ENCODE measurements at regions not wholly inside any gene's neighbourhood (a gene's known extent, or its start where the extent isn't known, plus 50 kb on each side); places are given as distances from the start of the nearest gene placed in this dataset.
"Not testable (repeated sequence)": the region's sequence is repeated elsewhere in the genome, so short reads cannot be mapped to it uniquely, and the experiment has no call there.

DNA sequence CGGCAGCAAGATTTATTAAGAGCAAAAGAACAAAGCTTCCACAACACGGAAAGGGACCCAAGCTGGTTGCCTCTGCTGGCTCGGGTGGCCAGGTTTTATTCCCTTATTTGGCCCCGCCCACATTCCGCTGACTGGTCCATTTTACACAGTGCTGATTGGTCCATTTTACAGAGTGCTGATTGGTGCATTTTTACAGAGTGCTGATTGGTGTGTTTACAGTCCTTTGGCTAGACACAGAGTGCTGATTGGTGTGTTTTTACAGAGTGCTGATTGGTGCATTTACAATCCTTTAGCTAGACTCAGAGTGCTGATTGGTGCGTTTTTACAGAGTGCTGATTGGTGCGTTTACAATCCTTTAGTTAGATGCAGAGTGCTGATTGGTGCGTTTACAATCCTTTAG, 358.4 kb upstream of the PDE3A start:
- intact Hi-C loops (cut with micrococcal nuclease), result not testable (repeated sequence)

DNA sequence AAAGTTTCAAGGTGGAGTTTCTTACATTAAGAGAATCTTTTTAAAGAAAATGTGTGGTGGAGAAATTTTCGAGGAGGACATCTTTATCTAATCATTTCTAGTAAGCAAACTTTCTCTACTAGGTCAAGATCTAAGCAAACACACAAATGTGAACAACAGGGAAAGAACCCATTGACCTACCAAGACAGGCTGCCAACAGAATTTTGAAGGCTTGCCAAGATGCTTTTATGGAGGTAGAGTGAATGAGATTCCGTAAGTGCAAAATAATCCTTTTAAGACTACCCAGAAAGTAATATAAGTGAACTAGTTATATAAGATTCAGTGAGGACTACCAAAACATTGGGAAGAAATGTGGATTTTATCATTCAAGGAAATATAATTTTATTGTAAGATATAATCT, 357.1 kb upstream of the PDE3A start:
- intact Hi-C loops (cut with micrococcal nuclease), result no loop called here

DNA sequence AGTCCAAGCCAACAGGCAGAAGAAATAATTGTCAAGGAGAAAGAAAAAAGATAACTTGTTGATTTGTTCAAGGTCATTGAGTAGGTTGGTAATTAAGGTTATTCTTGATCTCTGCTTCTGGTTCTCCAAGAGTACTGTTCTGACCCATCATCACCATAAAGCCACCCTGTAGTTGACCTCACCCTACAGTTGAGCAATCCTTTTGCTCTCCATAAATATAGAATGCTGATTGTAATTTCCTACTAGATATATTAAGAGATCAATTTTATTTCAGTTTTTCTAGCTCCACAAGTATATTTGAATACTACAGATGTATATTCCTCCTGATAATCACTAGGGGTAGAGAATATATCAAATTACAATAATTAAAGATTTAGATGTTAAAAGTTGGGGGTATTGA, 350.5 kb upstream of the PDE3A start:
- intact Hi-C loops (cut with micrococcal nuclease), result no loop called here

DNA sequence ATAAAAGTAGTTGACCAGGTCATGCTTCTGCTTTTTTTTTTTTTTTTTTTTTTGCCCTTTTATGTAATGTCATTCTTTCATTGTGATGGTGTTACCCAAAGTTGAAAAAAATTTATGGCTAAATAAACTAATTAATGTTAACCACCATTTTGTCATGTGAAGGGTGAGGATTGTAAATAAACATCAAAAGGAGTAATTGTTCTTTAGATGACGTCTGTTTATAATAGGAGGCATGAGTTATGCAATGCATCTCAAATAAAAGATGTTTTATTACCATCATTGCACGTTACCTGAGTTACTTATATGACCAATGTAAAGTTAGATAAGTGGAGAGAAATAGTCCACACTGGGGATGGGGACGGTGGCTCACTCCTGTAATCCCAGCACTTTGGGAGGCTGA, 349.9 kb upstream of the PDE3A start:
- intact Hi-C loops (cut with micrococcal nuclease), result no loop called here

DNA sequence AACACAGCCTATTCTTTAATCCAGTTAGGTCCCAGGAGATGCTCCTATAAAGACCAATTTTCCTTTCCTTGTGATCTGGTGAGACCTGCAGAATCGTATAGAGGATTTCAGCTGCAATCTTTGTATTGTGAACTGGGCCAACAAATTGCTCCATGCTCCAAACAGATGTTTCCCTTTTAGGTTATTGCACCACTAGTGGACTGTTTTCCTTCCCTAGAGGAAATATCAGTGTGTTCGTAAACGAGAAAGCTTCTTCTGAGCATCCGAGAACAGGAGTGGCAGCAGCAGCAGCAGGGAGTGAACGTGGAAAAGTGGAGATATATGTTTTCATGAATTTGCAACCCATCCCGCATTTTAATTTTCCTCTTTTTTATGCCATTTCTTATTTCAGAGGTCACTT, 344.1 kb upstream of the PDE3A start:
- intact Hi-C loops (cut with micrococcal nuclease), result no loop called here

DNA sequence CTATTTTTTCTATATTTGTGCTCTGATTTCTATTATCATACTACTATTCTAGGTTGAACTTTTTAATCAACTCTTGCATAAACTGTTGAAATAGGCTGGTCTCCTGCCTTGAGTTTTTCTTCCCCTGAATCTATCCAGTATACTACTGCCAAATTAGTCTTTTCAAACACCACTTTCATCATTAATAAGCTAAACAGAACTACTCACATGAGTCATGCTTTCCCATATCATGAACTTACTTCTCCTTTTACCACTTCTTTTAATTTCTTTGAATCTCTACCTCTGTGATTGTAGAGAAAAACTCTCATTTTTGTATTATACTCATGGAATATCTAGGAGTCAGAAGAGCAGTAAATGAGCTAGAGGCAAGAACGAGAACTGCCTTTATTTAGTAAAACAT, 340.3 kb upstream of the PDE3A start:
- intact Hi-C loops (cut with micrococcal nuclease), result no loop called here

DNA sequence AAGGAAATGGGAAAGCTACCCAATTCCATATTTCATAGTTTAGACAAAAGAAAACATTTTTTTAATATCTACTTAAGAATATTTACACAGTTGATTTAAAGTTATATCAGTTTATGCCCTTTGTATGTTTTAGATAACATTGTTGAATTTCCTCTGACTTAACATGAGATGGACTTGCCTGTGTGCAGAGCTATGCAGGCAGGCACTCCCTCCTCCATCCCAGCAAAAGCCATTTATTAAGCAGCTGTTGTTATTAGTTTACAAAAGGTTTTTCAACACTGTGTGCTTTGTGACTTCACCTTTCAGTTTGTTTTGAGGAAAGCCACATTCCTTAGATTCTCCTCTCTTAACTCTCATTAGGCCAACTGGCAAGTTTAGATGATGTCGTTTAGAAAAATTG, 337.5 kb upstream of the PDE3A start:
- intact Hi-C loops (cut with micrococcal nuclease), result no loop called here

DNA sequence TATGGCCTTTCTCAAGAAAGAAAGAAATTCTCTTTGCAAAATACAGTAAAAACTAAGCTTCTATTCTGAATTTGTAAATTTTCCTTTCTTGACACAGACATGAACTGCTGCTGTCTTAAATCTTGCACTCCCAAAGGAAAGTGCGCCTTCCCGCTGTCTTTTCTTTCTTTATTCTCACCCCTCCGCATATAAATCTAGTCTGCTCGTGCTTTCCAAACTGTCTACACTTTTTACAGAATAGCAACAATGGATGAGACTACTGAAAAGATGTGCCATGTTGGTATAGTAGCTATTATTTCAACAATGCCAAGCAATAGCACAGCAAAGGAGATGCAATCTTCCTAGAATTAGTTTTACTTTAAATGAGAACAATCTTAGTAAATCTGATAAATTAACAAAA, 328.8 kb upstream of the PDE3A start:
- intact Hi-C loops (cut with micrococcal nuclease), result no loop called here

DNA sequence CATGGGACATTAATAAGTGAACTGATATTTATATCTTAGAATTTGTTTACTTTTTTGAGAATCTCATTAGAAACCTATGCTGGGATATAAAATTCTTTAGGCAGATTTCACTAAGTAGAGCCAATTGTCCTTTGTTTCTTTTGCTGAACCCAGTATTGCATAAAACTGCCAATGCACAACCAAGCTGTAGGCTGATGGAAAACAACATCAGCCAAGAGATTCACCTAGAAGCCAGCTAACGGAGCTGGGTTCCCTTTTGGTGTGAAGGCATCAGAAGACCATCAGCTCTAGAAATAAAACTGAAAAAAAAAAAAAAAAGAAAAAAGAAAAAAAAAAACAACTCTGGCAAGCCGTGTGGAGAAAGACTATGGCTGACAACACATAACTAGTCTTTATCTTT, 328.2 kb upstream of the PDE3A start:
- intact Hi-C loops (cut with micrococcal nuclease), result no loop called here

DNA sequence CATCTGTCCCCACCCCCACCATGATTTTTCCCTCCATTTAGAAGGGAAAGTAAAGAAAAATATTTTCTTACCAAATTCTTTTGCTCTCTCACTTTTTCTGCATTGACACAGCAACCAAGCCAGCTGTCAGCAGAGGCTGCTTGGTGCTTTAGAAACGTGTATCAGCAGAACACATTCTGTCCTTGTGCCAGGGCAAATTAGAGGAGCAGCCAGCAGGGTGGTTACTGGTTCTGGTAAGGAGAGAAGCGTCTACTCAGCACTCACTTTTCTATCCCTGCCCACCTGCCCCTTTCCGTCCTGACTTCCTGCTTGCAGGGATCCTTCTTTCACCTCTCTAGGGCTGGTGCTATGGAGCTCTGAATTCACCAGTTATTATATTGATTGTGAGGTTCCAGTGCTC, 327.5 kb upstream of the PDE3A start:
- intact Hi-C loops (cut with micrococcal nuclease), result no loop called here

DNA sequence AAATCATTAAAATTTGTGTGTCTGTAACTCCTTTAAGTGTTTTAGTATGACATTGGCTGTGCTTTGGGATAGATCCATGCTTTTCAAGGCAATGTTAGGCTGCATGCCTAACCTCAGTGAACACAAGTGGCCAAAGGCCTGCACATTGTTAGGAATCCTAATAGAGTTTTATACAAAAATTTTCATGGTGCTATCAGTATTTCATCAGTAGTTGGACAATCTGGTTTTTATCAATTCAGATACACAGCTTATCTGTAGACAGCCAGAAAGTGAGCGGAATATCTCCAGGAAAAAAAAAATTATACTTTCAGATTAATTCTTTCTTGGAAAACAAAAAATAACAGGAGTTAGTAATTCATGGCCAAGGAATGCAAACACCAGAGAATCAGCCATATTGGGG, 324.0 kb upstream of the PDE3A start:
- intact Hi-C loops (cut with micrococcal nuclease), result no loop called here

DNA sequence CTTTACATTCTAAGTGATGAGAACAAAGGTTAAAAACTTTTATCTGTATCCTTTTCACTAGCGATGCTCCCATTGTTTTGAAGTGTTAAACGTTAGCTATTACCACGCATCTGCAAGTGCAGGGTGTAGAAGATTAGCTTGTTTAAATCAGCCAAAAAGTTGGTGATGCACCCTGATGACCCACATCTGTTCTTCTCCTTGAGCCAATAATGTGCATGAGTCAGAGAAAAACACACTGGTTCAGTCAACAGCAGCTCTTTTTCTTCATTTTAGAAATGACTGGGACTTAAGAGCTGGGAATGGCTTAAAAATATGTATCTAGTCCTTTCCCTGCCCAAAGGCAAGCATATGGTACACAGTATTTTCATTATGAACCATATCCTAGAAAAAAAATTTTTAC, 323.5 kb upstream of the PDE3A start:
- intact Hi-C loops (cut with micrococcal nuclease), result no loop called here

DNA sequence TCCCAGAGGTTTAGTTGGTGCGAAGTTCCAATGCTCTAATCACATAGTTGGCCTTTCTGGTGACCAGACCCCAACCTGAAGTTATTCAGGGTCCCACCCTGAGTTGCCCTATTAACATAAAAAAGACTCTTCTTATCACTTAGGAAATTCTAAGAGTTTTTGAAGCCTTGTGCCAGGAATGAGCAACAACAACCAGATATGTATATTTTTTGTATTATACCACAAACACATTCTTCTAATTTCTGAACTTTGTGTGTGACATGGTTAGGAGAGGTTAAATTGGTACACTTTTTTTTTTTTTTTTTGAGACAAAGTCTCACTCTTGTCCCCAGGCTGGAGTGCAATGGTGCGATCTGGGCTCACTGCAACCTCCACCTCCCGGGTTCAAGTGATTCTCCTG, 320.4 kb upstream of the PDE3A start:
- intact Hi-C loops (cut with micrococcal nuclease), result no loop called here

DNA sequence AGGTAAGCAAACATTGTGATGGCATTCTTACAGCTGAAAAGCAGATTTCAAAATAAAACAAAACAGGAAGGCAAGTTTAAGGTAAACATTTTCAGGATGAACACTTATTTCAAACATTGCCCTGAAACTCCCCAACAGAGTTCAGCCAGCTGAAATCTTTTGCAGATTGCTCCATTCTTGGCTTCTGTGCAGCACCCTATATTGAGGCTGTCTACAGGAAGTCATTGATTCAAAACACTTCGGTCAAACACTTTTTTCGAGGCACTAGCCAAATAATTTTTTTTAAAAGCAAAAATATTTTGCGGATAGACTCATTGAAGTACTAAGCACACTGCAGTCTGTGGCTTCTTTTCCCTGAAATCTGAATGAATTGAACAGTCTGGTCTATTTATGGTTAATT, 318.1 kb upstream of the PDE3A start:
- intact Hi-C loops (cut with micrococcal nuclease), result no loop called here

DNA sequence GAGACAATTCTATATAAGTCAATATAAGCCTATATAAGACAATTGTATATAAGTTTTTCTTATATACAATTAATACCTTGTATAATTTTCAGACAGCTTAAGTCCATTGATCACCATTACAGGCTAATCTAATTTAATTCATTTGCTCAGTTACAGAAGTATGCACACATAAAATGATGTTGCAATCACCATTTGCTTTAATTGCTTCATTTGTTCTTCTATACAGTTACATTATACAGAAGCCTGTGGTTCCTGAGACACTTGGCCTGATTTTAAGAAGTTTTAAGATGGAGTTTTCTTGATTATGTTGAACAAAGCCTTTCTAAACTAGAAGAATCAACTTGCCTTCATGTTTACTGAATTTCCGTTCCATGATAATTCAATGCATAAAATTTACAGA, 314.6 kb upstream of the PDE3A start:
- intact Hi-C loops (cut with micrococcal nuclease), result no loop called here

DNA sequence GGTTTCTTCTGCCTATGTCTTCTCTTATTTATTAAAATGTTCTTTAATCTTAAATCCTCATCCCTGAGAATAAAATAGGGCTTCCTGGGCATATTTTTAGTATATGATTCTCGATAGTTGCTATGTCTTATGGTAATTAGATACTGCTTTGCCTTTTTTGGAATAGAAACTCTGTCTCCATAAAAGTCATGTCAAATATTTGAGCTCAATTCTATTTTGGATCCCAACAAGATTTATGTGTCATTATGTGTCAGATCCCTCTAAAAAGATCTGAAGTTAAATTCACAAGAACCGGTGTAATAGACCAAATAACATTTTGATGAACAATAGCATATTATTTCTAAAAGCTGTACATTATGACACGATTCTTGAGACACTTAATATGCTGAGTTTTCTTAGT, 312.5 kb upstream of the PDE3A start:
- intact Hi-C loops (cut with micrococcal nuclease), result no loop called here

DNA sequence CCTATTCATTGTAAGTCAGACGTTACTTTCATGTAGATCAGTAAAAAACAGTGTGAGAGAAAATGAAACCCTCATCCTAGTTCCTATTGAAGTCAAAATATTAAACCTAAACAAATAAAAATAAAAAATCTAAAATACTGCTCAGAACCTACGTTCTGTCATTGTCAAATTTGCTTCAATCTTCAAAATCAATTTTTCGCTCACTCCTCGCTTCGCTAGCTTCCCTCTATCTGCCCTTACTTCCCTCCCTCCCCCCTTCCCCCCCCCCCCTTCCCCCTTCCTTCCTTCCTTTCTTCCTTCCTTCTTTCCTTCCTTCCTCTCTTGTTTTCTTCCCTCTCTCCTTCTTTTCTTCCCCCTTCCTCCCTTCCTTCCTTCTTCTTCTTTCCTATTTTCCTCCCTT, 310.9 kb upstream of the PDE3A start:
- intact Hi-C loops (cut with micrococcal nuclease), result no loop called here

DNA sequence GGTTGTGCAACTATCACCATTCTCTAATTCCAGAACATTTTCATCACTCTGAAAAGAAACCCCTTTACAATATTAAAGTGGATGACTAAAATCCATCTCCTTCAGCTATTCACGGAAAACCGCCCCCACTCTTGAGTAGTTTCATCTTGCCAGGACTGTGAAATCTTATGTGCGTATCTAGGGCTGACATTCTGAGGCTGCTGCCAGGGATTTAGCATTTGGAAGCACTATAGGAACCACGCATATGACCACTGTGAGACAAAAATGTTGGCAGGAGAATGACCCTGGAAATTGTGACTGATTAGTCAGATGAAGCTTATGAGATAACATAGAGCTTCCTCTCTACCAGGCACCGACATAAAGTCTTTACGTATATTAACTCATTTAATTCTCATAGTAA, 305.2 kb upstream of the PDE3A start:
- intact Hi-C loops (cut with micrococcal nuclease), result no loop called here

DNA sequence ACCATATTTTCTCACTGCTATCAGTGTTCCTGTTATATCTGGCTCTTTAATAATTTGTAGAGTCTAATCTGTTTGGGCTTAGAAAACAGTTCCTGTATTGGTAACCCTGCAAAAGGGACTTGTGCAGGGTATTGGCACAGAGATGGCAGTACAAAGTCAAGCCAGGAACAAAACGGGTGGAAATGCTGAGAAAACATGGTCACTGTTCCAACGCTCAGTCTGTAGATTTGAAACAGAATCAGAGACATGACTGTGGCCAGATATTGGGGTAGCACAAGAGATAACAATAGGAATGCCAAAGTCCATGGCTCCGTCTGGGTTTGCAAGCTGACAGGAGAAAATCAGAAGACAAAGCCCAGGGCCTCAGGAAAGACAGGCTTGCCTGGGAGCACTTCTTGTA, 290.7 kb upstream of the PDE3A start:
- intact Hi-C loops (cut with micrococcal nuclease), result no loop called here

DNA sequence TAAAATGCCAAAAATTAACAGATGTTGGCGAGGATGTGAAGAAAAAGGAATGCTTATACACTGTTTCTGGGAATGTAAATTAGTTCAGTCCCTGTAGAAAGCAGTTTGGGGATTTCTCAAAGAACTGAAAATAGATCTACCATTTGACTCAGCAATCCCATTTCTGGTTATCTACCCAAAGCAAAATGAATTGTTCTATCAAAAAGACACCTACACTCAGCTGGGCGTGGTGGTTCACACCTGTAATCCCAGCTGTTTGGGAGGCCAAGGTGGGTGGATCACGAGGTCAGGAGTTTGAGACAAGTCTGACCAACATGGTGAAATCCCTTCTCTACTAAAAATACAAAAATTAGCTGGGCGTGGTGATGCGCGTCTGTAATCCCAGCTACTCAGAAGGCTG, 279.3 kb upstream of the PDE3A start:
- intact Hi-C loops (cut with micrococcal nuclease), result no loop called here

DNA sequence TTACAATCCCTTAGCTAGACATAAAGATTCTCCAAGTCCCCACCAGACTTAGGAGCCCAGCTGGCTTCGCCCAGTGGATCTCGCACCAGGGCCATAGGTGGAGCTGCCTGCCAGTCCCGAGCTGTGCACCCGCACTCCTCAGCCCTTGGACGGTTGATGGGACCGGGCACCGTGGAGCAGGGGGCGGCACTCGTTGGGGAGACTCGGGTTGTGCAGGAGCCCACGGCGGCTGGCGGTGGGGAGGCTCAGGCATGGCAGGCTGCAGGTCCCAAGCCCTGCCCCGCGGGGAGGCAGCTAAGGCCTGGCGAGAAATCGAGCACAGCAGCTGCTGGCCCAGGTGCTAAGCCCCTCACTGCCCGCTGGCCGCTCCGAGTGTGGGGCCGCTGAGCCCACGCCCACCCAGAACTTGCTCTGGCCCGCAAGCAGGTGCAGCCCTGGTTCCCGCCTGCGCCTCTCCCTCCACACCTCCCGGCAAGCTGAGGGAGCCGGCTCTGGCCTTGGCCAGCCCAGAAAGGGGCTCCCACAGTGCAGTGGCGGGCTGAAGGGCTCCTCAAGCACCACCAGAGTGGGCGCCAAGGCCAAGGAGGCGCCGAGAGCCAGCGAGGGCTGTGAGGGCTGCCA, 275.0 kb upstream of the PDE3A start:
- intact Hi-C loops (cut with micrococcal nuclease), result not testable (repeated sequence)

DNA sequence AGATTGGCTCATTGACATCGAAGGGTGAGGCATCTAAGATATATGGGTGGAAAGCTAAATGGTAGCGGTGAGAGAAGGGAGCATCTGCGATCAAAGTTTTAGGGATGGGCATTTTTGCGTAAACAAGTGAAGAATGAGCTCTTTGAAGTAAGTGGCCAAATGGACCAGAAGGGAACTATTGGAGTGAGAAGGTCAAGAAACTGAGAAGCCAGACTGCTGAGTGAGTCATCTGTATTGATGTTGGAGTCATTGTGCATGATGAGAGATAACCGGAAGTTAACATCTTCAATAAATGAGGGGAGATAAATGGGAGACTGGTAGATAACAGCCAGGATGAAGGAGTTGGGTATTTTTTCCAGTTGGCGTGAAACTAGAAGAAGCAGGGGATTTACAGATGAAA, 271.9 kb upstream of the PDE3A start:
- intact Hi-C loops (cut with micrococcal nuclease), result no loop called here

DNA sequence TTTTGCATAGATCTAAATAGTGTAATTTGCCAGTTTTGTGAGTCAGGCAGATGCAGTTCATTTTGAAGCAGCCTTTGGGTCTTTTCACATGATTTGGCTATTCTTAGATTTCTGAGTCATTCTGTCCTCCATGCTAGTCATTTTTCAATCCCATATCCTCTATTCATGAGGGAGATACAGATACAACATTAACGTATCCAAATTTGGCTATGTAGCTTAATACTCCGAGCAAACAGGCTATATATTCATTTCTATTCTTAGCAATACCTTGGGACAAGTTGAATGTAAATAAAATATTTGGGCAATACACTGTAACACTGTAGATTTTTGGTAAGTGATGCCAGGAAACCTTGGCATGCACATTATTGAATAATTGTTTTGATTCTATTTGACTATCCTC, 270.7 kb upstream of the PDE3A start:
- intact Hi-C loops (cut with micrococcal nuclease), result no loop called here

Measured in T-helper 1 cell treated with Interleukin-12 subunit alpha and Interleukin-12 subunit beta and Interleukin-4 antibody, amounts not matched to agents 30 ng/mL and 1 ng/mL, for 36 hours (primary cell).